Activated CD8-positive, alpha-beta T cell treated with anti-CD3 and anti-CD28 coated beads for 36 hours (primary cell): ENCODE measurements at regions not wholly inside any gene's neighbourhood (a gene's known extent, or its start where the extent isn't known, plus 50 kb on each side); places are given as distances from the start of the nearest gene placed in this dataset.

ENCODE experiments used
- ATAC-seq: fragments of 200-7000 bp; cut with Tn5 transposase; one replicate; pipeline ENCODE4 v1.10.0; 2021; ENCODE audit warnings: mild to moderate bottlenecking, moderate library complexity
- CTCF ChIA-PET: fragments of 350-600 bp; sonication (Branson Sonifier 250); formaldehyde crosslinking; loops from one replicate; lab custom pipeline; 2021; ENCODE audit warnings: antibody characterized with exemption; lab: Charles Lee
- POLR2A ChIA-PET: fragments of 350-600 bp; sonication (Branson Sonifier 250); formaldehyde crosslinking; loops from one replicate; lab custom pipeline; 2021; ENCODE audit warnings: antibody characterized with exemption; lab: Charles Lee
- DNase-seq: peaks from one replicate; pipeline ENCODE4 v3.0.0-alpha.2; 2020
- H3K27ac Mint-ChIP-seq: one replicate; pipeline ENCODE4 v1.8.0; 2021; ENCODE audit warnings: mild to moderate bottlenecking, mixed read lengths
- H3K27me3 Mint-ChIP-seq: one replicate; pipeline ENCODE4 v1.8.0; 2021; ENCODE audit warnings: mixed read lengths
- H3K36me3 Mint-ChIP-seq: one replicate; pipeline ENCODE4 v1.8.0; 2021; ENCODE audit warnings: low read depth, mixed read lengths
- H3K4me1 Mint-ChIP-seq: one replicate; pipeline ENCODE4 v1.8.0; 2021; ENCODE audit warnings: low read depth, mixed read lengths
- H3K4me3 Mint-ChIP-seq: one replicate; pipeline ENCODE4 v1.8.0; 2021; ENCODE audit warnings: mild to moderate bottlenecking, moderate library complexity, mixed read lengths
- H3K9me3 Mint-ChIP-seq: one replicate; pipeline ENCODE4 v1.8.0; 2021; ENCODE audit warnings: mixed read lengths
- intact Hi-C: fragments of 100-400 bp; cut with micrococcal nuclease; formaldehyde crosslinking; loops from one replicate; pipeline ENCODE4 v1.10.0; 2022
- TF ChIP-seq, protein P1 (sequence below): fragments of 200-600 bp; IDR thresholded peaks from one replicate; pipeline ENCODE4 v1.8.0; 2022; ENCODE audit warnings: antibody characterized with exemption, mild to moderate bottlenecking

DNA sequence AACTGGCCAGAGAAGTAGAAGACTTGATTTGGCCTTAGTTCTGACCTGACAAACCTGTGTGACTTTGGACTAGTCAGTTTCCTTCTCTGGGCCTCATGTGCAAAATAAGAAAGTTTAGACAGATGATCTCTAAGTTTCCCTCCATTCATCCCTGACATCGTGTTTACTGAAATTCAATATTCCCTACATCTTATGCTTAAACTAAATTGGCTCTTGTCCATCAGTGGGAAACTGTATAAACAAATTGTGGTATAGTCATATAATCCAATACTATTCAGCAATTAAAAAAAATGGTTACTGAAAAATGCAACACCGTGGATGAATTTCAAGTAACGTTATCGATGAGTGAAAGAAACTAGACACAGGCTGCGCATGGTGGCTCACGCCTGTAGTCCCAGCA is 64.4 kb upstream of the HRH1 start:
- no peak for DNase-seq

DNA sequence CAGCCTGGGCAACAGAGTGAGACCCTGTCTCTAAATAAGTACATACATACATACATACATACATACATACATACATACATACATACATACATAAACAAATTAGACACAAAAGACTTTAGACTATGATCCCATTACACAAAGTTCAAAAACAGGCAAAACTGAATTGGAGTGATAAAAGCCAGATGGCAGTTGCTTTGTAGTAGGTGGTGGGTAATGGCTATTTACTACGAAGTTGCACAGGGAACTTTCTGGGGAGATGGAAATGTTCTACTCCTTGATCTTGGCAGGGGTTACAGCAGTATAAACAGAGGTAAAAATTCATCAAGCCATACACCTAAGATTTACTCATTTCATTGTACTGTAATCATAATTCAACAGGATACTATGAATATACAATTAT is 63.7 kb upstream of the HRH1 start:
- Mint-ChIP-seq H3K9me3 (no peaks in the 10 kb centered on the region), H3K27me3 (peaks cover 4% of the 10 kb centered on the region), H3K4me1 (no peaks in the 10 kb centered on the region), H3K27ac (no peak overlapping the region), H3K36me3 (no peaks in the 10 kb centered on the region), H3K4me3 (no peak overlapping the region)
- intact Hi-C loops = no loop called here
- ChIA-PET POLR2A (no interaction called here), CTCF (no interaction called here)
- ATAC-seq (no peak), DNase-seq (no peak)
- TF ChIP-seq, protein P1, sequence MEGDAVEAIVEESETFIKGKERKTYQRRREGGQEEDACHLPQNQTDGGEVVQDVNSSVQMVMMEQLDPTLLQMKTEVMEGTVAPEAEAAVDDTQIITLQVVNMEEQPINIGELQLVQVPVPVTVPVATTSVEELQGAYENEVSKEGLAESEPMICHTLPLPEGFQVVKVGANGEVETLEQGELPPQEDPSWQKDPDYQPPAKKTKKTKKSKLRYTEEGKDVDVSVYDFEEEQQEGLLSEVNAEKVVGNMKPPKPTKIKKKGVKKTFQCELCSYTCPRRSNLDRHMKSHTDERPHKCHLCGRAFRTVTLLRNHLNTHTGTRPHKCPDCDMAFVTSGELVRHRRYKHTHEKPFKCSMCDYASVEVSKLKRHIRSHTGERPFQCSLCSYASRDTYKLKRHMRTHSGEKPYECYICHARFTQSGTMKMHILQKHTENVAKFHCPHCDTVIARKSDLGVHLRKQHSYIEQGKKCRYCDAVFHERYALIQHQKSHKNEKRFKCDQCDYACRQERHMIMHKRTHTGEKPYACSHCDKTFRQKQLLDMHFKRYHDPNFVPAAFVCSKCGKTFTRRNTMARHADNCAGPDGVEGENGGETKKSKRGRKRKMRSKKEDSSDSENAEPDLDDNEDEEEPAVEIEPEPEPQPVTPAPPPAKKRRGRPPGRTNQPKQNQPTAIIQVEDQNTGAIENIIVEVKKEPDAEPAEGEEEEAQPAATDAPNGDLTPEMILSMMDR = no peak

More for the DNA sequence above, 64.4 kb upstream of the HRH1 start:
- Mint-ChIP-seq H3K4me1 (no peaks in the 10 kb centered on the region), H3K36me3 (no peaks in the 10 kb centered on the region), H3K27ac (no peak overlapping the region), H3K27me3 (peaks cover 4% of the 10 kb centered on the region), H3K4me3 (no peak overlapping the region), H3K9me3 (no peaks in the 10 kb centered on the region)
- ATAC-seq = no peak
- intact Hi-C loops = no loop called here
- ChIA-PET POLR2A (no interaction called here), CTCF (no interaction called here)
- TF ChIP-seq, protein P1 = no peak

DNA sequence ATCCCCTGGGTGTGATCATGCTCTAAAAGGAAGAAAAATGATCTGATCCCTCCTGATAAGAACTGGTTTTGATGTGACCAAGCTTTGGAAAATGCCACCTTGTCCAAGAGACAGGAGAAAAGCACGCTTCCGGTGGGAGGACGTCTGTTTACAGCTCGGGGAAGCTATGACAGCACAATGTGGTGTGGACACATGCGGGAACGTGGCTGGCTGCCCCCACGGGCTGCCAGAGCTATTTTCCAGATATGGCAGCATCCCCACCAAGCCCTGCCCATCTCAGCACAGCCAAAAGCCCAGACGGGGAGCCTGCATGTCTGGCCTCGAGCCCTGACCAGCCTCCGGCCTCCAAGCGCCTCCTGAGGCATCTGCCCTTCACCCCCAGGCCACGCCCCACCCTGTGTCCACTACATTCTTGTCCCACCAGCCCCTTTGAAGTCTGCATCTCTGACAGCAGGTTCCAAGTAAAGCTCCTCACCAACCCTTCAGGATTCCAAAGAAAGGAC is 63.2 kb upstream of the HRH1 start:
- H3K4me3 Mint-ChIP-seq = no peak overlapping the region
- H3K27ac Mint-ChIP-seq = no peak overlapping the region
- peaks cover 1% of the 10 kb centered on the region for H3K4me1 Mint-ChIP-seq
- H3K9me3 Mint-ChIP-seq = no peaks in the 10 kb centered on the region
- ChIA-PET CTCF (no interaction called here), POLR2A (no interaction called here)
- H3K27me3 Mint-ChIP-seq = peaks cover 4% of the 10 kb centered on the region
- DNase-seq (no peak), ATAC-seq (no peak)
- TF ChIP-seq, protein P1 = no peak
- intact Hi-C loops = no loop called here
- H3K36me3 Mint-ChIP-seq = no peaks in the 10 kb centered on the region

DNA sequence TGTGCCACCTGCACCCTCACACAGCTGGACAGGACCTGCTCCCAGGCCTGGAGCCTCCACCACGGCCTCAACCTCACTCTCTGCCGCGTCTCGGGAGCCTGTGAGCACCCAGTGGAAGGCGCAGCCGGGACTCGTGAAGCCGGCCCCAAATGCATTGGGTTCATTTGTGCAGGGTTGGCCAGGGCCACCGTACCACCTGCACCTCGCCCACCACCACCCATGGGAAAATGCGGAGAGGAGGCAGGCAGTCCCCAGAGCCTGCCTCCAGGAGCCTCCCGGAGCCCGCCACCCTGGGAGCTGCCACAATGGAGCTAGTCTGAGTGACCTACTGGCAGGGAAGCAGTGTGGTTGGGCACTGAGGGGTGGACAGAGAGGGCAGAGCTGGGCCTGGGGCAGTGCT is 62.5 kb upstream of the HRH1 start:
- Mint-ChIP-seq H3K9me3 (no peaks in the 10 kb centered on the region), H3K27ac (no peak overlapping the region), H3K4me3 (no peak overlapping the region), H3K4me1 (peaks cover 8% of the 10 kb centered on the region), H3K27me3 (peaks cover 4% of the 10 kb centered on the region), H3K36me3 (no peaks in the 10 kb centered on the region)
- ATAC-seq (no peak), DNase-seq (no peak)
- POLR2A ChIA-PET = no interaction called here
- TF ChIP-seq, protein P1 = no peak
- CTCF ChIA-PET = no interaction called here
- intact Hi-C loops = no loop called here

DNA sequence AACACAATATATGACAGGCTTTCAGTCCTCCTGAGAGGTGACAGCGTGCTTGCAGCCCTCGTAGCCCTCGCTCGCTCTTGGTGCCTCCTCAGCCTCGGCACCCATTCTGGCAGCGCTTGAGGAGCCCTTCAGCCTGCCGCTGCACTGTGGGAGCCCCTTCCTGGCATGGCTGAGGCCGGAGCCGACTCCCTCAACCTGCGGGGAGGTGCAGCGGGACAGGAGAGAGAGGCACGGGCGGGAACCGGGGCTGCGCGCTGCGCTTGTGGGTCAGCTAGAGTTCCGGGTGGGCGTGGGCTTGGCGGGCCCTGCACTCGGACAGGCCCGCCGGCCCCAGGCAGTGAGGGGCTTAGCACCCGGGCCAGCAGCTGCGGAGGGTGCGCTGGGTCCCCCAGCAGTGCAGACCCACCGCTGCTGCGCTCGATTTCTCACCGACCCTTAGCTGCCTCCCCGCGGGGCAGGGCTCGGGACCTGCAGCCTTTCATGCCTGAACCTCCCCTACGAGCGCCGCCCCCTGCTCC is 60.4 kb upstream of the HRH1 start:
- CTCF ChIA-PET = interaction anchor here (1.1 to 1.8 kb wide), 2 partner anchors 30 to 33 kb away, joined by 3 to 7 read pairs; no protein-coding TSS in a partner anchor
- DNase-seq (no peak), ATAC-seq (no peak)
- Mint-ChIP-seq H3K27ac (no peak overlapping the region), H3K36me3 (no peaks in the 10 kb centered on the region), H3K4me3 (no peak overlapping the region), H3K27me3 (peaks cover 8% of the 10 kb centered on the region), H3K4me1 (peaks cover 13% of the 10 kb centered on the region), H3K9me3 (no peaks in the 10 kb centered on the region)
- POLR2A ChIA-PET = no interaction called here
- intact Hi-C loops = no loop called here
- TF ChIP-seq, protein P1 = no peak
